ENCODE measurements at regions not wholly inside any gene's neighbourhood (a gene's known extent, or its start where the extent isn't known, plus 50 kb on each side); places are given as distances from the start of the nearest gene placed in this dataset.
"Not testable (repeated sequence)": the region's sequence is repeated elsewhere in the genome, so short reads cannot be mapped to it uniquely, and the experiment has no call there.

DNA sequence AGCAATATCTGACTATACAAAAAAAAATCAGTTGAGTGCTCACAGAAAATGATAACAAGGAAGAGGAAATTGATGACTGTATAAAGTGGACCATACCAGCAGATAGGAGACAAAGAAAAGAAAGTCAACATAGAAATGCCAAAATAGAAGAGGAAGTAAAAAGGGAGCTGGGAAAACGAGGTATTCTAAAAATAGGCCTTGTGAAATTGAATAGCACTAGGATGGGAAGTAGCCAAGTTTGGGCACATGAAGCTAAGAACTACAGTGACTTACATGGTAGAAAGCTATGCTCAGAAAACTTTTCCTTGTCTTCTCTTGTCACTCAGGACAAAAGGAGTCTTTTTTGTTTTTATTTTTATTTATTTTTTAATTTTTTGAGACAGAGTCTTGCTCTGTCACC is 76.2 kb upstream of the APBB1IP start:
- CTCF ChIA-PET, result no interaction called here

DNA sequence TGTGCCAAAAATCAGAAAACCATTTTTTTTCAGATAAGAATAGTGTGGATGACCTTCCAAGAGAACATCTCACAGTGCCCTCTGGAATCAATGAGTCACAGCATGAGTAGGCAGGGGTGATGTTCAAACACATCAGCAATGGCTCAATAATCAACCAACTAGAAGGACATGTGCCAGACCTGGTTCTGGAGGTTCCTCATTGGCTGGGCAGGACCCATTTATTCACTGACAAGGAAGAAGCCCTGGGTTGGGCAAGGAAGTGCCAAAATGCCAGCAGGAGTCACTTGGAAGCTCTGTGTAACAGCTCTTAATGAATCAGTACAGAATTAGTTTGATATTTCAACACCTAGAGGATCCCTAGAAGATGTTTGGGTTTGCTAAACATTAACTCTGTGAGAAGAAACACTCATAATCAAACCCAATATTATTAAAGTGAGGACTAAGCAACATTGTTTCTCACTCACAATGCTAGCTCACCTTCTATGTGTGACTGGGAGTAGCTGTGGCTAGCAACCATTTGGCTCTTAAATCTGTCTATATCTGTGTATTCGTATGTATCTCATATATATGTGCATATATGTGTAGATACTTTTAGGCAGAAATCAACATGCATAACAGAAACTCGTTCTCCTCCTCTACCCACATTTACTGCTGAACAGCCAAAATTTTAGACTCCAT is 72.3 kb upstream of the APBB1IP start:
- ChIA-PET POLR2A (no interaction called here), CTCF (interaction anchor here (1.0 kb wide), 1 partner anchor 138 kb away, joined by 3 read pairs; no protein-coding TSS in a partner anchor)
- Mint-ChIP-seq H3K36me3 (ENCODE audit: low read depth) (no peaks in the 10 kb centered on the region), H3K27me3 (no peaks in the 10 kb centered on the region), H3K4me1 (ENCODE audit: low read depth) (no peaks in the 10 kb centered on the region), H3K27ac (no peak overlapping the region), H3K4me3 (no peak overlapping the region), H3K9me3 (peaks cover 3% of the 10 kb centered on the region)
- ATAC-seq (no peak), DNase-seq (peak; percentile 30)
- TF ChIP-seq, protein P1, sequence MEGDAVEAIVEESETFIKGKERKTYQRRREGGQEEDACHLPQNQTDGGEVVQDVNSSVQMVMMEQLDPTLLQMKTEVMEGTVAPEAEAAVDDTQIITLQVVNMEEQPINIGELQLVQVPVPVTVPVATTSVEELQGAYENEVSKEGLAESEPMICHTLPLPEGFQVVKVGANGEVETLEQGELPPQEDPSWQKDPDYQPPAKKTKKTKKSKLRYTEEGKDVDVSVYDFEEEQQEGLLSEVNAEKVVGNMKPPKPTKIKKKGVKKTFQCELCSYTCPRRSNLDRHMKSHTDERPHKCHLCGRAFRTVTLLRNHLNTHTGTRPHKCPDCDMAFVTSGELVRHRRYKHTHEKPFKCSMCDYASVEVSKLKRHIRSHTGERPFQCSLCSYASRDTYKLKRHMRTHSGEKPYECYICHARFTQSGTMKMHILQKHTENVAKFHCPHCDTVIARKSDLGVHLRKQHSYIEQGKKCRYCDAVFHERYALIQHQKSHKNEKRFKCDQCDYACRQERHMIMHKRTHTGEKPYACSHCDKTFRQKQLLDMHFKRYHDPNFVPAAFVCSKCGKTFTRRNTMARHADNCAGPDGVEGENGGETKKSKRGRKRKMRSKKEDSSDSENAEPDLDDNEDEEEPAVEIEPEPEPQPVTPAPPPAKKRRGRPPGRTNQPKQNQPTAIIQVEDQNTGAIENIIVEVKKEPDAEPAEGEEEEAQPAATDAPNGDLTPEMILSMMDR (IDR thresholded peaks at IDR 0.05), result no peak
- intact Hi-C loops (cut with micrococcal nuclease), result no loop called here

More for the DNA sequence above, 76.2 kb upstream of the APBB1IP start:
- POLR2A ChIA-PET, result no interaction called here
- no peaks in the 10 kb centered on the region for H3K27me3 Mint-ChIP-seq
- H3K27ac Mint-ChIP-seq, result no peak overlapping the region
- TF ChIP-seq, protein P1 (IDR thresholded peaks at IDR 0.05), result no peak
- H3K4me3 Mint-ChIP-seq, result no peak overlapping the region
- H3K36me3 Mint-ChIP-seq (ENCODE audit: low read depth), result no peaks in the 10 kb centered on the region
- ATAC-seq (no peak), DNase-seq (no peak)
- H3K4me1 Mint-ChIP-seq (ENCODE audit: low read depth), result peaks cover 6% of the 10 kb centered on the region
- intact Hi-C loops (cut with micrococcal nuclease), result no loop called here
- no peaks in the 10 kb centered on the region for H3K9me3 Mint-ChIP-seq

DNA sequence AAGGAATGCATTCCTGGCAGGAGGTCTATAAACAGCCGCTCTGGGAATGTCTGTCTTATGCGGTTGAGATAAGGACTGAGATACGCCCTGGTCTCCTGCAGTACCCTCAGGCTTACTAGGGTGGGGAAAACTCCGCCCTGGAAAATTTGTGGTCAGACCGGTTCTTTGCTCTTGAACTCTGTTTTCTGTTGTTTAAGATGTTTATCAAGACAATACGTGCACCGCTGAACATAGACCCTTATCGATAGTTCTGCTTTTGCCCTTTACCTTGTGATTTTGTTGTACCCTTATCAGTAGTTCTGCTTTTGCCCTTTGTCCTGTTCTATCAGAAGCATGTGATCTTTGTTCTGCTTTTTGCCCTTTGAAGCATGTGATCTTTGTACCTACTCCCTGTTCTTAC is 71.1 kb upstream of the APBB1IP start:
- POLR2A ChIA-PET; H3K4me3 Mint-ChIP-seq; H3K9me3 Mint-ChIP-seq; ATAC-seq; H3K36me3 Mint-ChIP-seq (ENCODE audit: low read depth); H3K27me3 Mint-ChIP-seq; H3K4me1 Mint-ChIP-seq (ENCODE audit: low read depth); DNase-seq; CTCF ChIA-PET; intact Hi-C loops (cut with micrococcal nuclease); H3K27ac Mint-ChIP-seq: not testable (repeated sequence)

DNA sequence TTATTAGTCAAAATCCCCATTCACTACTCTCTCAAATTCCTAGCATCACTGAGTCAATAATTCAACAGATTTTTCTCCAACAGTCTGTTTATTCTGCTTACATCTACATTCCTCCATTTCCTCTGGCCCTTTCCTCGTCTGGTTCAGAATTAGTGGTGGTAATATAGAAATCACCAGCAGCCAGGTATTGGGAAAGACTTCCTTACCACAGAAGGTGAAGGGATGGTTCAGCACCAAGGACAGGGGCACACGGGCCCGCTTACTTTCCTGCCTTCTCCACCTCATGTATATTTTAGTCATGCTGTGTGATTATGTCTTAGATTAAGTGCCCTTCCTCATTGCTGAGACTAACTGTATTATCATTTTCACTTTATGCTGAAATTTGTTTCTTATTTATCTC is 70.4 kb upstream of the APBB1IP start:
- ChIA-PET POLR2A (no interaction called here), CTCF (no interaction called here)
- ATAC-seq (no peak), DNase-seq (peak; percentile 56)
- Mint-ChIP-seq H3K4me1 (ENCODE audit: low read depth) (no peaks in the 10 kb centered on the region), H3K4me3 (no peak overlapping the region), H3K27me3 (no peaks in the 10 kb centered on the region), H3K9me3 (peaks cover 3% of the 10 kb centered on the region), H3K27ac (no peak overlapping the region), H3K36me3 (ENCODE audit: low read depth) (no peaks in the 10 kb centered on the region)
- TF ChIP-seq, protein P1 (IDR thresholded peaks at IDR 0.05), result no peak
- intact Hi-C loops (cut with micrococcal nuclease), result no loop called here

DNA sequence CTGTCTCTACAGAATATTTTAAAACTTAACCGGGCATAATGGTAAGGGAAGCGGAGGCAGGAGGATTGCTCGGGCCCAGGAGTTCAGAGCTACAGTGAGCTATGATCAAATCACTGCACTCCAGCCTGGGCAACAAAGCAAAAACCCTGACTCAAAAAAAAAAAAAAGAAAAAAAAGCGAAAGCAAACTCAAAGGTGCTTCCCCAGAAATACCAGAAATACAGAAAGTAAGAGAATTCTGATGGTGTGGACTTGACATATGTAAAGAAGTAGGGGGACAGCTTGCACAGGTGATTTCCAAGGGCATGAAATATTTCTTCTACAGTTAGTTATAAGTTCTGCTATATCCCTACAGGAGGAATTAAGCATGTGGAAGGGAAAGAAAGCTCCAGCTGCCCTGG is 69.7 kb upstream of the APBB1IP start:
- ChIA-PET CTCF (interaction anchor here (1.1 kb wide), 1 partner anchor 13 kb away, joined by 3 read pairs; no protein-coding TSS in a partner anchor), POLR2A (no interaction called here)

More for the DNA sequence above, 69.7 kb upstream of the APBB1IP start:
- TF ChIP-seq, protein P1 (IDR thresholded peaks at IDR 0.05), result no peak
- ATAC-seq, result no peak
- Mint-ChIP-seq H3K27ac (no peak overlapping the region), H3K27me3 (no peaks in the 10 kb centered on the region), H3K9me3 (peaks cover 3% of the 10 kb centered on the region), H3K4me1 (ENCODE audit: low read depth) (no peaks in the 10 kb centered on the region), H3K36me3 (ENCODE audit: low read depth) (no peaks in the 10 kb centered on the region), H3K4me3 (no peak overlapping the region)
- intact Hi-C loops (cut with micrococcal nuclease), result no loop called here
- no peak for DNase-seq
